ENCODE measurements at regions not wholly inside any gene's neighbourhood (a gene's known extent, or its start where the extent isn't known, plus 50 kb on each side); places are given as distances from the start of the nearest gene placed in this dataset.

GRCh38 chr10:61159253-61159652 lies 215.3 kb upstream of the RHOBTB1 start:
- TF ChIP-seq CTCF (IDR thresholded peaks at IDR 0.05; ENCODE audit: borderline replicate concordance, extremely low read depth, low read length, poor library complexity, severe bottlenecking) (no peak), EZH2 (IDR thresholded peaks at IDR 0.05; ENCODE audit: borderline replicate concordance, low read depth, low read length, severe bottlenecking) (no peak)
